NCI-H524 (cell line): ENCODE measurements at regions not wholly inside any gene's neighbourhood (a gene's known extent, or its start where the extent isn't known, plus 50 kb on each side); places are given as distances from the start of the nearest gene placed in this dataset.

Source experiments
- DNase-seq, 2 experiments: peaks; one replicate each; lab custom pipeline; 2025; lab: John Stamatoyannopoulos, UW

DNA sequence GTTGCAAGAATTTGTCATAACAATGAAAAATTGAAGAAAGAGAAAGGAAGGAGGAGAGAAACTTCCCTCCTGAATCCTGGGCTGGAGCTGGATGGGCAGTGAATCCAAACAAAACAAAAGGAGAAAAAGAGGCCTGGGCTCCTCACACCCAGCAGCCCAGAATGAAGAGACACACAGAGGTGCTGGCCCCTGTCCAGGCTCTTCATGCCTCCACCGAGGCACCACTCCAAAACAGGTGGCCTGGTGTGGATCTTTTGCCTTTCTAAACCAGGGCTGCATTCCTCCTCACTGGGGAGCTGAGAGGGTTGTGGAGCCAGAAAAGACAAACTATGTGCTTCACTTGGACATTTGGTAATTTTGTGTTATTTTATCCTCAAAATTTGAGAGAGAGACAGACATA lies 76.0 kb downstream of the FAM124B start:
- DNase-seq = no peak

DNA sequence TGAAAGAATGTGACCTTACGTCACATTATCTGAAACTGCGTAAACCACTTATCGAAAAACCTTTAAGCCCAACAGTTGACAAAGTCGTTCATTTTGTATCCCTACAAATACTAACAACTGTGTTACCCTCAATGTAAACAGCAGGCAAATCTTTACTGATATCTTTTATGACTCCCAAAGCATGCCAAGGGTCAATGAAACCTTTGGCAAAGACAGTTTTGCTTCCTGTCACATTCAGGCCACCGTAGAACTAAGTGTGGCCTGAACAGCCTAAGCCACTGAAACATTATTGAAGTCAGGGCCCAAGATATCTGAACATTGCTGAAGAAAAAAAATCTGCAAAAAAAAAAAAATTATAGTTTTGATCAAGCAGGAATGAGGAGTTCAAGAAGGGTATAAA lies 77.3 kb downstream of the FAM124B start:
- DNase-seq = no peak

DNA sequence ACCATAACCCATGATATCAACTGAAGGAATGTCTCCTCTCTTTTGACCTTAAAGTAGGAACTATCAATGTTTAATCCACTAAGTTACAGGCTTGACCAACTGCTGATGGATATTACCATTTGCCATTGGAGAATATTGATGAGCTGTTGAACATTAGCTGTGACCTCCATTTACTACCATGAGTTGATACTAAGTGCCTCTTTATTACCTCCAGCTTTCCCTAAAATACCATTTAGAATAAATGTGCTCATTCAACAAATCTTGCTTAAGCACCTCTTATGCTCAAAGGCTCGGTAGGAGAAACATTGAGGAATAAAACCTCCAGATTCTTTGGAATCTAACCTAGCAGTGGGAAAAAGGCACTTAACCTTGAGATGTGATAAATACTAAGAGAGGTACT lies 81.2 kb downstream of the FAM124B start:
- DNase-seq = no peak

DNA sequence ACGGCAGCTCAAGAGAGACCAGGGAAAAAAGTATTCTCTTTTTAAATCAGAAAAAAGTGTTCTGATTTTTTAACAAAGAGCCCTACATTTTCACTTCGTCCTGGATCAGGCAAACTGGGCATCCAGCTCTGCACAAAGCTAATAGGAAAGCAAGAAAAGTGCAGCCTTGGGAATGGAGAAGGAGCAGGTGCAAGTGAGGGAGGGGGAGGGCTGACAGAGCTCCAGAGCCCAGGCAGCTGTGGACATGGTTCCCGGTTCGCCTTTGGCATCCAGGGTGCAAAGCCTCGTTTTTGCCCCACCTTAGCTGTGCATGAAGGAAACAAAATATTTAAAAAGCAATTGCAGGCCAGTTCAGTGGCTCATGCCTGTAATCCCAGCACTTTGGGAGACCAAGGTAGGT lies 82.2 kb downstream of the FAM124B start:
- DNase-seq = no peak

DNA sequence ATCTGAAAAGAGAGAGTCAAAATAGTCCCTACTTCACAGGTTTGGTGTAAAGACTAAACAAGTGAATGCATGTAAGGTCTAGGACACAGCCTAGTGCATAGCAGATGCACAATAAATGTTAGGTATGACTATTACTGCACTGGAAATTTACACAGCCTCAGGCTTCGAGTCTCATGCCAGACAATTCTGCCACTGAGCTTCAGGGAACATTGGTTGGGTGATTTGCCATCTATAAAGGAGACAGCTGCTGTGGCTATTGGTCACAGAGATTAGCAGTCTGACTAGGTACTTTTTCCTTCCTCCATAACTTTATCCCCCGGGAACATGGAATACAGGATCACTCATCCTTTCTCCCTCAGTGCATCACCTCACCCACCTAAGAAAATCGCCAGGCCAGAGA lies 89.2 kb downstream of the FAM124B start:
- no peak for DNase-seq

DNA sequence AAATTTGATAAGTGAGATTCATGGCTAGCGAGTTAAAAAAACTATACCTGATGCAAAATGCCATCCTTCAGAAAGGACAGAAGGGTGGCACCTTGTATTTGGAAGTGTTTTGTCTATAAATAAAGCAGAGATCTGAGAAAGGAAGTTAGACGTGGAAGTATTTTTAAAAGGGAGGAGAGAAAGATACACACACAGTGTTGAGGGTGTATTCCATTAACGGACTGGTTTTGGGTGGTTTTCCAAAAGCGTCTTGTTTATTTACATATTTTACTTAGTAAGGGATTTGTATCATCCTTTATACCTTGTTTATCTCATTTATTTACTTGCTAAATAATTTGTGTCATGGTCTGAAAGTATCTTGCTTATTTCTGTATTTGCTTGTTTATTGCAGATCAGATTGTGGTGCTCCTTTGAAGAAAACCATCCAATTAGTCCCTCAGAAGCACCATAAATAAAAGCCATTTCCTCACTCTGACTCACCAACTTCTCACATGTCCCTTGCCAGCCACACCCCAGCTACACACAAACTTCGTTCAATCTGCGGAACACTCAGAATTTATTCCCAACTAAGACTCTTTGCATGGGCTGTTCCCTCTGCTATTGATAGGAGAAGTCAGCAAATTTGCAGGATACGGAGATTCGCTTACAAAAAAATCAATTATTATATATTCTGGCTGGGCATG lies 90.8 kb downstream of the FAM124B start:
- DNase-seq = no peak

DNA sequence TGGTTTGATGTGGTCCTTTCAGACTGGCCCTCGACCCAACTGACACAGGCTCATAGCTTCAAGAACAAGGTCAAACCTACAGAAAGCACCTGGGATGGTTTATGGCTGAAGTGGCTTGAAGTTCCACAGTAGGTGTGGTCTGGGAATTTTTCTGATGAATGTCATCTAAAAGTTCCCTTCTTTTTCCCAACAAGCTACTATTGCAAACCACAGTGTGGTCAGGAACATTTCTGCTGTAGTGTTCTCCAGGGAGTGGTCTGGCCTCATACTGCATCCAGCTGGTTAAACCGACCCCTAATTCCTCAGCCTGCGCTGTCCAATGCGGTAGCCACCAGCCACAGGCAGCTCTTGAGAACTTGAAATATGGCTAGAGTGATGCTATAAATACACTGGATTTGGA lies 92.7 kb downstream of the FAM124B start:
- DNase-seq = no peak

DNA sequence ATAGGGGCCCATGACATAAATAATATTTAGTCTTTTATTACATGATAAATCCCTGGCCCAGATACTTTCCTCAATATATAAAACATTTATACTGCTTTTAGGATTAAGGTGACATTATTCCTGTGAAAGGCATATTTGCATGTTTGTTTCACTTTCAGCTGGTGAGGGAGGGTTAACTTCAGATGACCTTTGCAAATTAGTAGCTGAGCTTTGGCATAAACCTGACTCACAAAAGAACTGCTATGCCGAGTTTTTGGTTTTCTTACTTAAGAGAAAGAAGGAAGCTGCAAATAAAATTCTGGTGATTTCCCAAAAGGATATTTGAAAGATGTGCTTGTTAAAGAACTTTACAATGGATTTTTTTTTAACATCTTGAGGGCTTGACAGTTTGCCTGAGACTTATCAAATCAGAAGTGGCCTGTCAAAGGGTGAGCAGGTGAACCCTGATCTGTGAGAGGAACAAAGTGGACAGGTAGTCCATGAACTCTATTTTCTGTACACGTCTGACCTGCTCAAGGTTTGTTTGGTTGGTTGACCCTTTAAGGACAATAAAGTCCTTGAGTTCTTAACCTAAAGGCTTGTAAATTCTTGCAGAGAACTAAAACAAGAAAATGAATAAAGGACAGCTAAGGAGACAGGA lies 93.5 kb downstream of the FAM124B start:
- no peak for DNase-seq

DNA sequence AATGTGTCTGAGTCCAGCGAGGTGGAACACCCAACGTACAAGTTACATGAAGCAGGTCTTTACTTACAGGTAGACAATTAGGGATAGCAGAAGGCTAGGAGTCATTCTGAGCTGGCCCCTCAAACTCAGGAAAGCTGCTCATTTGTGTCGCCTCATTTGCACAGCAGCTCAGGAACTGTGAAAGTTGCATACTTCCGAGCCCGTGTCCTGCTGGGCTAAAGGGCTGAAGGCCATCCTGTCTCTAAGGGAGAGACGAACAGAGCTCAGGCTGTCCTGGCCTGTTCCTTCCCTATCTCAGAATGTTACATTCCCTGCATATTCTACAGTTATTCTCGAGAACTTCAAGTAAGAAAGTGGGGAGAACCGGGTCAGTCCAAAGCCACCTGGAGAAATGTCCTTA lies 99.0 kb downstream of the FAM124B start:
- no peak for DNase-seq

DNA sequence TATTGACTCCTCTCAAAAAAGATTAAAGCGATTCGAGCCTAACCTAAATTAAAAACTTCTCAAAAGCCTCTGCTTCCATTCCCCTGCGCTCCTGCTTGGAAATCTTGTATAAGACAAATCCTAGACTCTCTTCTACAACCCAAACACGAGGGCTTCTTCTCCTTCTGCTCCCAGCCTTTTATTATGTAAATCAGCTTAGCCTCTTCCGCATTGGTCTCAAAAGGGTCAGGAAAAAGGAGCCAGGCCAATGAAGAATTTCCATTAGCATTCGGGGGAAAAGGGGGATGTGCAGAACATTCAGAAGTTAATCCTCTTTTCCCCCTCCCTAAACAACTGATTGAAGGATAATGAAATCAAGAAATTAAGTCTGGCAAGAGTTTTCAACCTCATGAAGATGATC lies 107.9 kb downstream of the FAM124B start:
- DNase-seq = peak in 1 of 2 experiments; percentile 49

DNA sequence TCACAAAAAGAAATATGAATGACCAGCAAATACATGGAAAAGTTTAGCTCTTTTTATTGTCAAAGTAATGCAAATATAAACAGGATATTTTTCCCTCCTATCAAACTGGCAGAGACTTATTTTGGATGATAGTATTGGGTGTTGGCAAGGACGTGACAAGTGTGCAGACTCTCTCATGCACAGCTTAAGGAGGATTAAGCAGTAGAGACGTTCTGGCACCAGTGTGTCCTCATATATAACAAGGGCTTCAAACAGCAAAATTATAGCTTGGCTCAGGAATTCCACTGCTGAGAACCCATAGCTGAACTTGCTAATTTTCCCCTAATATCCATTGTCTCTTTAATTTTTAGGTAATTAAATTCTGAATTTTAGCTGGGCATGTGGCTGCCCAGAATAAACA lies 114.4 kb downstream of the FAM124B start:
- peak; percentile 42 to 80 for DNase-seq

DNA sequence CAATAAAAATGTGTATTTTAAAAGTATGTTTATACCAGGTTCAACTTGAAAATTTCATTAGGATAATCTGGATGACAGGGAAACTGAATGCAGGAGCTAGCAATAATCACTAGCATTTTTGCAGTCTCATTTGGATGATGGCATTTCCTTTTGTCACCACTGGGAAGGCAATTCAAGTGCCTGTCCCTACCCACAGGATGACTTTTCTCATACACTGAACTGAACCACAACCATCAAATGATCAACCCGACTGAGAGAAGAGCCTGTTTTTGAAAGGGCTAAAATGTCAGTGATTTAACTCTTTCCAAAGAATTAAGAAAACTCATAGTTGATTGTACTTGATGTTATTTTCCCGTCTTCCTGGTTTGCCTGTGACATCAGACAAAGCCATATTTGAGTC lies 115.0 kb downstream of the FAM124B start:
- DNase-seq = peak in 1 of 2 experiments; percentile 15

DNA sequence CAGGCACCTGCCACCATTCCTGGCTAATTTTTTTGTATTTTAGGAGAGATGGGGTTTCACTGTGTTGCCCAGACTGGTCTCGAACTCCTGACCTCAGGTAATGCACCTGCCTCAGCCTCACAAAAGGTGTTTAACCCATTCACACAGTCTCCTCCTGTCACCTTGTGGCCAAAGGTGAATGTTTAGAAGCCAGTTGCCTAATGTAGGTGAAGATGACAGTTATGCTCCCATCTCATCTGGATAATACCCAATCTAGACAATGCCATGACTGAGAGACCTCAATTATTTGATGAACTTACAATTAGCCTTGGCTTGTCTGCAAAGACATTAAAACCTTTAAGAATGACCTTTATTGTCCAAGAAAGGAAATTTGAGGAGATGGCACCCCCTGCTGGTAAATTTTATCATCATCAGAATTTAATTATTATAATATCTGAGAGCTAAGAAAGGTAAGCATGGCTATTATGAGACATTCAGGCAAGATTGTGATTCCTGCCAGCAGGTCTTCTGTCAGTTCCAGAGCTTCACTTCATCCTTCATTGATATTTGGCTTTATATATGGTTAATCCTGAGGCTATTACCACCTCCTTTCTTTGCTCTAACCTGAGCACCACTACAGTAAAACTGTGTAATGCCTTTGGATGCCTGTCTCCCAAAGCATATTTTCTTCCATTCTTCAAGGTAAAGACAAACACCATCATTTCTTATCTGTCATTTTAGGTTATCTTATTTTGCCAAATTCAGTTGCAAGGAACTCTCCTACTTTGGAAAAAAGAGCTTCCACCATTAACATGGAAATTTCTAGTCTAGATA lies 117.6 kb downstream of the FAM124B start:
- DNase-seq = peak in 1 of 2 experiments; percentile 47

DNA sequence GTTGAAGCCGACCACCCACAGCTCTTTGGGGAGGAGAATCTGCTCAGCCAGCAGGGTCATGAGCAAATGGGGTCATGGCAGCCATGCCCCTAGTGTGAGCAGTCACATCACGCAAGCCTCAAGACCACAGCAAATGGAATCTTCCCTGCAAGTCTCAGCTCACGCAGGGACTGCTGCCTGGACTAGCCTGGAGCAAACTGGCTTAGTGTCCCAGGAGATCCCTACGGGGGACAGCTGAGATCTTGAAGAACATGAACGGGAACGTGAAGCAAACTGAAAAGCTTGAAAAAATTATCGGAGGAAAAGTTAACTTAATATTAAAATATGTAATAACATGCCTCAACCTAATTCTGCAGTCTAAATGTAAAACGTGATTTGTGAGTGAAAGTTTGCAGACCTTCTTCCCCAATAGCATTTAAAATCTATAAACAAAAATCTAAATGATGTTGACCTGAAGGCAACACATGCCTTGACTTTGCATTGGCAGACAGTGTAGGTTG lies 118.4 kb downstream of the FAM124B start:
- DNase-seq = no peak

DNA sequence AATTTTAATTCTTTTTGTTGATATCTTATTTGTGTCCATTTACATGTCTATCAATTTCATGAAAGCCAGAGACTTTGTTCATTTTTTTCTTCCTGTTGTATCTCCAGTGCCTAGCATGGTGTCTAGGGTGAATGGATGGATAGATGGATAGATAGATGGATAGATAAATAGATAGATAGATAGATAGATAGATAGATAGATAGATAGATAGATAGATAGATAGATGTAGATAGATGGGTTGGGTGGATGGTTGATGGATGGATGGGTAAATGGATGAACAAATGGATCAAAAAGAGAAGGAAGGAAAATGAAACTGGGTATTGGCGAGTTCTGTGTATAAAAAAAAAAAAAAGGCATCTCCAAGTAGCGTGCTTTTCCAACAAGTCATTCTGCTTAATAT lies 120.5 kb downstream of the FAM124B start:
- DNase-seq = no peak

DNA sequence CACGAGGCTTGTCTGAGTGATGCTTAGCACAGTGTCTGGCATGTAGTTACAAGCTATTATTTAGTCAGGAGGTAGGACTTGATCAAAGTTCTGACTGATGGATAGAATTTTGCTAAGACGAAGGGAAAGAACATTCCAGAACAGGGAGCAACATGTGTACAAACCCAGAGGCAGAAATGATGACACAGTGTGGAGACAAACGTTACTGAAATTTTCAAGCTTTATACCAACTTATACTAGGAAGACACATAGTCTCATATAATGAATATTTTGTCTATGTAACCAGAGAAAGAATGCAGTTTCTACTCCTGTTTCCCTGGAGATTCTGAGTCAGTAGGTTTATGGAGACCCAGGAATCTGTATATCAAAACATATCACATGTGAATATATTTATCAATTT lies 123.4 kb downstream of the FAM124B start:
- DNase-seq = no peak

DNA sequence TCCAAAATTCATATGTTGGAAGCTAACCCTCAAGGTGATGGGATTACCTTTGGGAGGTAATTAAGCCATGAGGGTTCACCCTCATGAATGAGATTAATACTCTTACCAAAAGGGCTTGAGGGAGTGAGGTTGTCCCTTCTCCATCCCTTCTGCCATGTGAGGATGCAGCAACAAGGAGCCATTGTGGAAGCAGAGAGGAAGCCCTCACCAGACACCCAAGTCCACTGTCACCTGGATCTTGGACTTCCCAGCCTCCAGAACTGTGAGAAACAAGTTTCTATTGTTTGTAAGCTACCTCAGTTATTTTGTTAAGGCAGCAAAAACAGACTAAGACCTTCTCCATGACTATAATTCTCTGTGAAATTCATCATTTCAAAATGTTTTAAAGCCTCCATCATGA lies 125.7 kb downstream of the FAM124B start:
- DNase-seq = no peak

DNA sequence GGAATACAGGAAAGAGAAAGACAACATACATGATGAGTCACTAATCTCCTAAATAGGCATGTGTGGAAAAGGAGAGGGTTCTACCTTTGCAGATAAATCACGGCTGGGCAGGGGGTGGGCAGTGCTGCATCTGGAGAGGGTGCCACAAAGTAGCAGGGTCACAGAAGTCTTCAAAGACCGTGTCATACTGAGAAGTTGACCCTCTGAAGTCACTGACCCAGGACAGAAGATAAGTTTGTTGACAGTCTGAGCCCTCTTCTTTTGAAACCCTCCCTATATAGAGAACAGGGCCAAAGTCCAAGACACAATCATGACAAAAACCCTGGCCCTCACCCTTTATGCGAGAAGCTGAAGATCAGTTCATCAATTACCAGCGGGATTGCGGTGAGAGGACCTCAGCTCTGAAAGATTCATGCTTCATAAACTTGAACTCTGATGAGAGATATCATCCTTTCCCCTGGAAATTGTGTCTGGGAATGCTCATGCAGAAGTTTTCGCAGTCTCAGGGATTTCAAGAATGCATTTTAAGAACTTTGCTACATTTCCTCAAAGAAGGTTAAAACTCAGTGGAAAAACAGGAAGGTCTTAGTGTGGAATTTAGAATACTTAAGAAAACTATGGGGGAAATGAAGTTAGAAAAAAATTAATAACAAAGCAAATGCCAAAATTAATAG lies 129.5 kb downstream of the FAM124B start:
- no peak for DNase-seq

DNA sequence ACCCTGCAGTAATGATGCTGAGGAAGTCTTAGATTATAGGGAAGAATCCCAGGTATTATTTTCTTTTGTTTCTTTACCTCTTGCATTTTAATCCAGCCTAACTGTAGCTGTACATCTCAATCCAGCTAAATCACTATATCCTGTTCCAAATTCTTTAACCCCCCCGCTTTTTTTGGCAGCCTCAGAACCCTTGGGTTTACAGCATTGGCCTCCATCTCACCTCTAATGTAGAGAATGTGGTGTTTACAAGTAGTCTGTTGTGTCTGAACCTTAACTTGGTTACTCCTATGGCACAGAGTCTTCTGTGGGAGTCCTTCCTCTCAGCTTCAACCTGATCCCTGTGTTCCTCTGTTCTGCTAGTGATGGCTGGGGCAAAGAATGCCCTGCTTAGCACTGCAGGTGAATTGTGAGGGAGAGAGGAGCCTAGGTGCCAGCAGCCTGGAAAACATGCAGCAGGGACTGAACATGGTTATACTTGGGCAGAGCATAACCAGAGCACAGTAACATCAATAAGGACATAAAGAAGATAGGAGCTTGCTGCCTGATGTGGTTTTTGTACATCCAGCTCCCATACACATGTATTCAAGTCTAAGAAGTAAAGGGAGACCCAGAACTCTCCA lies 130.2 kb downstream of the FAM124B start:
- DNase-seq = no peak

DNA sequence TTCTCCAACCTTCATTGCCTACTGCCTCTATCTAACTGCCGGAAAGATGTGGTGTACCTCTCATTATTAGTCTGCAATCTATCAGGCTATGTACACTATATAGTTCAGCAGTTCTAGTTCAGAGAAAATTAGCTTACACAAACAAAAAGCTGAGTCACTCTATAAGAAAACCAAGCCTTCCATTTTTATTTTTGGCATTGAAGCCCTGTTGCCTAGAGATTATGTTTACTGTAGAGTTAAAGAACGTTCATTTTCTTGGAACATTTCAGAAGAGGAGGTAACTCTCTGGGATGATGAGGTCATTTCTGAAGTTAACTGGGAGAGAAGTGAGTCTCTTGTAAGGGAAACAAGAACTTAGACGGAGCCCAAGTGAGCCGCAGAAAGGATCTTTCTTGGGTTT lies 133.5 kb downstream of the FAM124B start:
- no peak for DNase-seq

DNA sequence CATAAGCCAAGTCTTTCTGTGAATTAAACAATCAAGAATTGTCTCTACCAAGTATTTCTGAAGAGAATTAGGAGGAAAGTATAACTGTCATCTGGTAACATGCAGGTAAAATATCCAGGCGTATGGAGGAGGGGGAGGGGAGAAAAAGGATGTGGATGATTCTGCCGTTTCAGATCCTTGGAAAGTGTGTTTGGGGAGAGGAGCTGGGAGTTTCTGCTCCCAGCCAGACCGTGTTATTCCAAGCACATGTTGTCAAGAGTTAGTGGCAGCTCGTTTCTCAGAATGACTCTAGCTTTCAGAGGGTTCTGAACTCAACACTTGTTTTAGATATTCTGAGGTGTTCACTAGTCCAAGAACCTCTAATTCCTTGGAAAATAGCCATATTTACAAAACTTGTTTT lies 137.6 kb downstream of the FAM124B start:
- no peak for DNase-seq

DNA sequence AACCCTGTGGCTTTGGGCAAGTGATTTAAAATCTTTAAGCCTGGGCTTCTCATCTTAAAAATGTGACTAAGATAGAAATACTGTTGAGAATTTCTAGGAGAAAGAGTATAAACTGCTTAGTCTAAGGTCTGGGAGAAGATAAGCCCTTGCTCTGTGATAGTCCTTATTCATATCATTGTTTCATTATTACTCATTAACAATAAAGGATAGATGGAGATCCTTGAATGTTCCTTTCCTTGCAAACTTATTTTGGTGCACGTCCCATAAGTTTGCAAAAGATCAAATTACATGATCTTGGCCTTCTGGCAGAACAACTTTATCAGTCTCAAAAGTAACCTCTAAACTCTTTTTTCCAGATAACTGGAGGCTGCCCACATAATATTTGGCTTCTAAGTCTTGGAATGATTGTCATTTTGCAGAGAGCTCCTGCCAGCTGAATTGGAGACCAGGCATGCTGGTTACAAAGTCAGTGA lies 138.3 kb downstream of the FAM124B start:
- DNase-seq = no peak
